Fibroblast of lung (primary cell): ENCODE measurements at regions not wholly inside any gene's neighbourhood (a gene's known extent, or its start where the extent isn't known, plus 50 kb on each side); places are given as distances from the start of the nearest gene placed in this dataset.

Source experiments
- EZH2 ChIP-seq: IDR thresholded peaks from 2 replicates; pipeline ENCODE4 v1.5.1; 2012; ENCODE audit warnings: low read length, control low read depth, mild to moderate bottlenecking; ENCODE audit errors: missing control alignments
- TF ChIP-seq, protein P1 (sequence below), 2 donors: IDR thresholded peaks in 1 of 2; conservative IDR thresholded peaks in 1 of 2; 1 replicate in 1 of 2; 2 replicates in 1 of 2; pipeline ENCODE4 v1.5.1; 2011 to 2012; ENCODE audit warnings: low read length in 2 of 2, control low read depth in 1 of 2, inconsistent platforms in 1 of 2, low read depth in 1 of 2, mild to moderate bottlenecking in 1 of 2

GRCh38 chr18:1019191-1019590 lies 114.5 kb downstream of the ADCYAP1 start:
- TF ChIP-seq, protein P1, sequence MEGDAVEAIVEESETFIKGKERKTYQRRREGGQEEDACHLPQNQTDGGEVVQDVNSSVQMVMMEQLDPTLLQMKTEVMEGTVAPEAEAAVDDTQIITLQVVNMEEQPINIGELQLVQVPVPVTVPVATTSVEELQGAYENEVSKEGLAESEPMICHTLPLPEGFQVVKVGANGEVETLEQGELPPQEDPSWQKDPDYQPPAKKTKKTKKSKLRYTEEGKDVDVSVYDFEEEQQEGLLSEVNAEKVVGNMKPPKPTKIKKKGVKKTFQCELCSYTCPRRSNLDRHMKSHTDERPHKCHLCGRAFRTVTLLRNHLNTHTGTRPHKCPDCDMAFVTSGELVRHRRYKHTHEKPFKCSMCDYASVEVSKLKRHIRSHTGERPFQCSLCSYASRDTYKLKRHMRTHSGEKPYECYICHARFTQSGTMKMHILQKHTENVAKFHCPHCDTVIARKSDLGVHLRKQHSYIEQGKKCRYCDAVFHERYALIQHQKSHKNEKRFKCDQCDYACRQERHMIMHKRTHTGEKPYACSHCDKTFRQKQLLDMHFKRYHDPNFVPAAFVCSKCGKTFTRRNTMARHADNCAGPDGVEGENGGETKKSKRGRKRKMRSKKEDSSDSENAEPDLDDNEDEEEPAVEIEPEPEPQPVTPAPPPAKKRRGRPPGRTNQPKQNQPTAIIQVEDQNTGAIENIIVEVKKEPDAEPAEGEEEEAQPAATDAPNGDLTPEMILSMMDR (conservative IDR thresholded peaks at IDR 0.05 in 1 of 2, IDR thresholded peaks at IDR 0.05 in 1 of 2; ENCODE audit: low read depth in 1 of 2, low read length in 2 of 2) = no peak
- no peak for TF ChIP-seq EZH2
